Left renal pelvis (tissue), 4 donors: ENCODE measurements at regions not wholly inside any gene's neighbourhood (a gene's known extent, or its start where the extent isn't known, plus 50 kb on each side); places are given as distances from the start of the nearest gene placed in this dataset.

Experiments used
- DNase-seq, 4 donors: peaks; one replicate each; pipeline ENCODE4 v3.0.0-alpha.2; 2013; ENCODE audit warnings: low read depth in 4 of 4, low spot score in 3 of 4

GRCh38 chrX:33726281-33727160, 405.6 kb downstream of the FAM47A start:
- no peak for DNase-seq

- DNase-seq, result peak in 3 of 4 donors; percentile 18 to 40 (median 35)
Observed at GRCh38 chrX:33725535-33726210, 406.4 kb downstream of the FAM47A start.

GRCh38 chrX:33721927-33722326, 410.2 kb downstream of the FAM47A start:
- DNase-seq, result no peak

- DNase-seq, result no peak
Observed at GRCh38 chrX:33686105-33686504, 446.0 kb downstream of the FAM47A start.
